MG63 (cell line): ENCODE measurements at regions not wholly inside any gene's neighbourhood (a gene's known extent, or its start where the extent isn't known, plus 50 kb on each side); places are given as distances from the start of the nearest gene placed in this dataset.

Experiments
- DNase-seq: peaks from one replicate; pipeline ENCODE4 v3.0.0-alpha.2; 2020
- H3K27me3 ChIP-seq: fragments of 250-450 bp; sonication (Bioruptor Pico); 2 replicates; pipeline ENCODE4 v1.5.1; 2020; ENCODE audit warnings: mild to moderate bottlenecking, moderate library complexity
- H3K36me3 ChIP-seq: fragments of 250-450 bp; sonication (Bioruptor Pico); 2 replicates; pipeline ENCODE4 v1.5.1; 2020; ENCODE audit warnings: mild to moderate bottlenecking, moderate library complexity
- H3K4me3 ChIP-seq: fragments of 250-450 bp; sonication (Bioruptor Pico); 2 replicates; pipeline ENCODE4 v1.5.1; 2020; ENCODE audit warnings: mild to moderate bottlenecking, moderate library complexity
- H3K9me3 ChIP-seq: fragments of 250-450 bp; sonication (Bioruptor Pico); 2 replicates; pipeline ENCODE4 v1.5.1; 2020; ENCODE audit warnings: mild to moderate bottlenecking, moderate library complexity

DNA sequence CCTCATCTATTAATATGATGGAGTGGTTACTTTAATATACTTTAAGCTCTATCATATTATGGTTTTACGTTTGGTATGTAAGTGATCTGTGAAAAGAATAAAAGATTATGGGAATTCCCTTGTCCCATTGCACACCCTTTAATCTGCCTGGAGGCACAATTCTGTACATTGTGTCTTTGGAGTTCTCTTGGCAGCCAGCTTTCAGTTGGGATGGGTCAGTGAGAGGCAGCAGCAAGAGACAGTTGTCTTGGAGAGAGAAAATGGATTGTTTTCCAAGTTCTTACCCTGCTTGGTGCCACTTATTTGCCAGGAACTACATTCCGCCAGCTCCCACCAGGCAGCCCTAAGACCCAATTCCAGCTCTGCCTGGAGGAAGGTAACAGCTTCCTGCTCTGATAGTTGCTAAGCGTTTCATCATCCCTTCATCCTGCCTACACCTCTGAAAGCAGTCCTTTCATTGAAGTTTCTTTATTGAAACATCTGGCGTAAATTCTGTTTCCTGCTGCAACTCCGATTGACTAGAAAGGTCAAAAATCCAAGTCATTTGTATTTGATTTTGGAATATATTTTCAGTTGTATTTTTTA, 365.2 kb downstream of the AKAIN1 start:
- Histone ChIP-seq H3K9me3 (no peaks in the 10 kb centered on the region), H3K27me3 (no peaks in the 10 kb centered on the region), H3K36me3 (no peaks in the 10 kb centered on the region), H3K4me3 (no peak overlapping the region)
- DNase-seq, result no peak

DNA sequence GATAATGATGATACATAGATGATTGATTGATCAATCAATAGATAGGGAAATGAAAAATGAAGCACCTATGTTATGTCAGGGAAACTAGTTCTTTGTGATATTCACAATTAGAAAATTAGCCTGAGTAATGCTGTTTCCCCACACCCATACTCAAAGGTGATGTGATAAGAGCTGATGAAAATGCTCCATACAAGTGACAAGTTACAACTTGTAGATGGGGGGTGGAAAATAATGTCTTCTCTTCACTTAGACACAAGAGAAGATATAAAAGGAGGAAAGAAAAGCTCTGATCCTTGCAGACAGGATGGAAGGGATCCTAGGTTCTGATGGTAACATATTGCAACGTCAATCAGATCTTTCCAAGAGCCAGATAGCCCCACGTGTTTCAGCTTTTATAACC, 365.9 kb downstream of the AKAIN1 start:
- Histone ChIP-seq H3K27me3 (no peaks in the 10 kb centered on the region), H3K9me3 (no peaks in the 10 kb centered on the region), H3K36me3 (no peaks in the 10 kb centered on the region), H3K4me3 (no peak overlapping the region)
- no peak for DNase-seq

DNA sequence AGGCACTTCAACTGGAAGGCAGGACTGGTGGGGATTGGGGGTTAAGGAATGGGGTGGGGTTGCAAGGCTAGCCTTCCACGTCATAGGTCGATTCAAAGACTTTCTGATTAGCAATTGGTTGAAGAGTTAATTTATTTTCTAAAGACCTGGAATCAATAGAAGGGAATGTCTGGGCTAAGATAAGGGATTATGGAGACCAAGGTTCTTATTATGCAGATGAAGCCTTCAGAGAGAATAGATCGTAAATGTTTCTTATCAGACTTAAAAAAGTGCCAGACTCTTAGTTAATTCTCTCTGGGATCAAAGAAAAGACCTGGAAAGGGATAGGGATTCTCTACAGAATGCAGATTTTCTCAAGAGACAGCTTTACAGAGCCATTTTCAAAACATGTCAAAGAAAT, 368.0 kb upstream of the DLGAP1 start:
- no peaks in the 10 kb centered on the region for H3K27me3 ChIP-seq
- no peaks in the 10 kb centered on the region for H3K9me3 ChIP-seq

DNA sequence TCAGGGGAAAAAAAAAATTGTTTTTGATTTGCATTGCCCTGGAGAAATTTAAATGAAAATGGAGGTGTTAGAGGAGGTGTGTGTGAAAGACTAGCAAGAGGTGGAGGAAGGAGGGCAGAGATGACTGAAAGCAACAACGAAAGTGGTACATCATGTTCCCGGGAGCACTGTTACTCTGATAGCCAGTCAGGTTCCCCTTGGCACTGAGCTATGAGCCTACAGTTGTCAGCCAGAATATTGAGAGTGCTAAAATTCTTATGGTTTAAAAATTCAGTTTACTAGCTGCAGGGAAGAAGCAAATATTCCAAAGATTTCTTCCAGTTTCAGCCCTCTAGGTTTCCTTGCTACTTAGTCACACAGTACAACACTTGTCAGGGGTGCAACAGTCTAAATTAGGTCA, 366.7 kb upstream of the DLGAP1 start:
- no peaks in the 10 kb centered on the region for H3K9me3 ChIP-seq
- no peaks in the 10 kb centered on the region for H3K36me3 ChIP-seq
- no peak for DNase-seq
- H3K4me3 ChIP-seq, result no peak overlapping the region
- no peaks in the 10 kb centered on the region for H3K27me3 ChIP-seq

More for the DNA sequence above, 368.0 kb upstream of the DLGAP1 start:
- H3K36me3 ChIP-seq, result no peaks in the 10 kb centered on the region
- no peak for DNase-seq
- no peak overlapping the region for H3K4me3 ChIP-seq

DNA sequence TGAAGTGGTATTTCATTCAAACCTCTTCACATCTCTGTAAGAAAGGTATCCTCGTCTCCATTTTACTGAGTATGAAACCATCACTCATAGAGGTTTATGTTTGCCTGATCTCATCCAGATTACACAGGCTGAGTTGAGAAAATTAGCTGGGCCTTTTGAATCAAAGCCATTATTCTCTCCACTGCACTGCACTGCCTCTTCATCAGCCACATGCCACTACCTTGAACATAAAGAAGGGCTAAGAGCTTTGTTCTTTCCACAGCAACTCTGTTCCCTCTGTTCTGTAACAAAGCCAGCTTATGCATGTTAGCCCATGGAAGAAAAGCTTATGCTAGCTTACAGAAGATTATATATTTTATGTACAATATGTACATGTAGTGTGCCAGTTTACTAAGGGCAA, 362.6 kb upstream of the DLGAP1 start:
- H3K36me3 ChIP-seq, result no peaks in the 10 kb centered on the region
- no peaks in the 10 kb centered on the region for H3K27me3 ChIP-seq
- H3K9me3 ChIP-seq, result no peaks in the 10 kb centered on the region
- H3K4me3 ChIP-seq, result no peak overlapping the region
- no peak for DNase-seq

DNA sequence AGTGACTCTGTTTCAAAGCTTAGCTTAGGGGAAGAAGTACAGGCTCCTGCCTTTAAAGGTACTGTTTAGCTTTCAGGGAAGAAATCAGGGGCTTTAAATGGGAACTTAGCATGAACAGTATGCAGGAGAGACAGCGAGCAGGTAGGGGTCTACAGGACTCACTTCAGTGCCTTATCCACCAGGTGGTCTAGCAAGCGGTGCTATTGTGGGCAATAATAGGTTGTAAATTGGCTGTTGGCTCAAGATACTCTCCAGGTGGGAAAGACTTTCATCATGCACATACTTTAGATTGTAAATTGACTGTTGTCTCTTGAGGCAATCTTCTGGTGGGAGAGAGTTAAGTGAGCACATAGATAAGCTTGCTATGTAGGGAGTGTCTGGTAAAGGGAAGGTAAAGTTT, 358.6 kb upstream of the DLGAP1 start:
- Histone ChIP-seq H3K27me3 (no peaks in the 10 kb centered on the region), H3K4me3 (no peak overlapping the region)

DNA sequence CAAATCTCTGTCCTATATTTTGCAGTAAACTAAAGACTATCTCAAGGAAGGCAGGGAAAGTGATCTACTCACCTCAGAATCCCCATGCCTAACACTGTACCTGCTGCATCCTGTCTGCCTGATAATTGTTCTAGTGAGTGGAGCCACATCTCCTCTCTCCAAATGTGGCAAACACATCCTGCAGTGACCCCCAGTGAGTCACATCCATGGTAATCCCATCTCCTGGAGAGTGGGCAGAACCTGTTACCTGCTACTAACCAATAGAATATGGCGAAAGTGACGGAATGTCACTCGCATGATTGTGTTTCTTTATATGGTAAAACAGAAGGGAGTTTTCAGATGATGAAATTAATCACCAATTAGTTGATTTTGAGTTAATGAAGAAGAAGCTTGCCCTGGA, 353.8 kb upstream of the DLGAP1 start:
- Histone ChIP-seq H3K27me3 (no peaks in the 10 kb centered on the region), H3K9me3 (no peaks in the 10 kb centered on the region), H3K36me3 (no peaks in the 10 kb centered on the region), H3K4me3 (no peak overlapping the region)
- no peak for DNase-seq

More for the DNA sequence above, 358.6 kb upstream of the DLGAP1 start:
- Histone ChIP-seq H3K9me3 (no peaks in the 10 kb centered on the region), H3K36me3 (no peaks in the 10 kb centered on the region)
- no peak for DNase-seq

DNA sequence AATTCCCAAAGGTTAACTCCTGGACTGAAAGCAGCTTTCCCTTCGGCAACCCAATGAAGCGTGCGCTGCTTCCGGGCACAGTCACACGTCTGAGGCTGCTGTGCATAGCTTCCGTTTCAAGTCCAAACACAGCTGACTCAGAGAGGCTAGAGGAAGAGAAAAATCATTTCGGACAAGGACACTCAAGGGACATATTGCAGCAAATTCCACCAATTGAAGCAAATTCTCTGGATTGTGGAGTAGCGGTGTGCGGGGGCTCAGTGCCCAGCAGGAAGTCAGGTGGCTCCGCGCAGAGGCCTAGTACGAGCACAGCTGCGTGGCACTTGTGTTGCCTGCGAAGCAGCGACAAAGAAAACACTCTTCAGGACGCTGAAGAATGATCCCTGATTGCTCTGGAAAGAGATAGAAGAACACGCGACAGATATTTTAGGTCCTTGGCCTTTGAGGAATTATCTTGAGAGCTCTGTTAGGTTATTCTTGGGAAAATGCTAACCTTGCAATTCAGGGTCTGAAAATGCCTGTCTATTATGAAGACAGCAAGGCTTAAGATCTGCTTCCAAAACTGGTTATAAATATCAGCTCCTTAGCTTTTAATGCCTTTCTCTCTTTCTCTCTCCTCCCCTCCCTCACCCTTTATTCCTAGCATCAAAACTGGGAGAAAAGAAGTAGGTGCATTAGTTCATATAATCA, 352.6 kb upstream of the DLGAP1 start:
- Histone ChIP-seq H3K36me3 (no peaks in the 10 kb centered on the region), H3K9me3 (no peaks in the 10 kb centered on the region), H3K4me3 (no peak overlapping the region), H3K27me3 (no peaks in the 10 kb centered on the region)
- no peak for DNase-seq

DNA sequence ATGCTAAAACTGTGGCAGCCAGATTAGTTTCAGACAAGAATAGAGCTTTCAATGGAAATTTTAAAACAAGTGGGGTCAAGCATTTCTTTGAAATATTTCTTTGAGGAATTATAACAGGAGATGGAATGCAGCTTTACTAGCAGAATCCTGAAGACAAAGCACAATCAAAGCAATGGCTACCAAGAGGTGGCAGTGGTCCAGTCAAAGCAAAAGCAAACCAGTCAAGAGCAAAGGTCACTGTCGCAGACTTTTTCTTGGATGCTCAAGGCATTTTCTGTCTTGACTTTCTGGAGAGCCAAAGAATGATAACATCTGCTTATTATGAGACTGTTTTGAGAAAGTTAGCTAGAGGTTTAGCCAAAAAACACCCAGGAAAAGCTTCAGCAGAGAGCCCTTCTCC, 351.2 kb upstream of the DLGAP1 start:
- Histone ChIP-seq H3K27me3 (no peaks in the 10 kb centered on the region), H3K36me3 (no peaks in the 10 kb centered on the region), H3K9me3 (no peaks in the 10 kb centered on the region), H3K4me3 (no peak overlapping the region)
- DNase-seq, result no peak

DNA sequence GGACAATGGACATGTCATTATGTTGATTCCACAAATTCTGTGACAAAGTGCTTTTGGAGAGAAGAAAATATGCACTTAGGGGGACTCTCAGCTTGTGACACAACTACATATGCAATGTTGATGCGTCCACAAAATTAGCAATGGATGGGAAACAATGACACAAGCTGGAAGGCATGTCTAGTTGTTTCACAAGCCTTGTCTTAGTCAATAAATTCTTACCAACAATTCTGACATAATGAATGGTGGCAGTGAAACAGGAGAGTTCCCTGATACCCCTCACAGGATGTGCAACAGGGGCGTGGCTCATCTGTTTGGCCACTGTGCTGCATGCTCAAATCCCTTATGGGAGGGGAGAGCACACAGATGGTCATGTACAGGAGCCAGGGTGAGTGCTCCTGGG, 347.2 kb upstream of the DLGAP1 start:
- no peak overlapping the region for H3K4me3 ChIP-seq
- H3K36me3 ChIP-seq, result no peaks in the 10 kb centered on the region
- DNase-seq, result no peak
- H3K9me3 ChIP-seq, result no peaks in the 10 kb centered on the region
- H3K27me3 ChIP-seq, result no peaks in the 10 kb centered on the region

DNA sequence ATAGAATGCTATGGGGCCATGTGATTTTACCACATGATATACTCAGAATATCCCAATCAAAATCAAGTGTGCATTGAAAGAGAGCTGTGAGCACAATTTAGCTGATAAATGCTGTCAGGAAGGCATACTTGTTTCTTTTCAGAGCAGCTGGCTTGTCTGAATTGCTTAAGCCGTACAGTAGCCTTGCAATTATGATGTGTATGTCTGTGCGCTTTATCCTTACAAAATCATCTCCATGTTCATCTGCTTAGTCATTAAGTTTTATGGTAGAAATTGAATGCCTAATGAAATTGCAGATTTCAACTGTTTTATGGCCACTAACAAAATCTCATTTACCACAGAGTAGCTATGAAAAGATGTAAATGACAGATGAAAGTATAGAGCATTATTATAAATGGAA, 346.0 kb upstream of the DLGAP1 start:
- no peak for DNase-seq
- no peaks in the 10 kb centered on the region for H3K9me3 ChIP-seq

DNA sequence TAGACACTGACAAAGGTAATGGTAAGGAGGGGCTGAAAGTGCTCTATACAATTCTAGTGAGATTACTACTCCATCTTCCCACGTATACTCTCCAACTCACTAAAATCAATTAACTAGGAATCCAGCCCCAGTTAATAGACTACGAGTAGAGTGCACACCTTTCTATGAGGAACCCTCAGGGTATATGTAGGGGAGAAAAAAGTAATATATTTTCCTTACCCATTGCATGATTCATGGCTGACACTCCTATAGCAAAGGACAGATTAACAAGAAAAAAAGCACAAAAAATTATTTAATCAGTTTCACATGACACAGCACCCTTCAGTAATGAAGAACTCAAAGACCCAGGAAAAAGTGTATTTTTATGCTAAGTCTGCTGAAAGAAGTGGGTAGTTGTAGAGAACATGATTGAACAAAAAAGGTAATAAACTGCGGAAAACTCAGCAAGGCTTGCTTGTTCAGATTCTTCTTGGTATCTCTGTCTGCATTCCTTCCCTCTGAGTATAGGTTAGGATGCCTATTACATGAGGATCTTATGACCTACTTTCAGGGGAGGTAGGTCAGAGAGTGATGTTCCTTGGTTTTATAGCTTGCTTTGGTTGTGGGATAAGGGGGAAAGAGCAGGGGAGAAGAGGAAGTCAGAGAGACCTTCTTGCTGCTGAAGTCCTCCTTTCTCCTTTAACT, 342.0 kb upstream of the DLGAP1 start:
- Histone ChIP-seq H3K36me3 (no peaks in the 10 kb centered on the region), H3K4me3 (no peak overlapping the region), H3K27me3 (no peaks in the 10 kb centered on the region), H3K9me3 (no peaks in the 10 kb centered on the region)
- no peak for DNase-seq

More for the DNA sequence above, 346.0 kb upstream of the DLGAP1 start:
- Histone ChIP-seq H3K36me3 (no peaks in the 10 kb centered on the region), H3K4me3 (no peak overlapping the region), H3K27me3 (no peaks in the 10 kb centered on the region)

DNA sequence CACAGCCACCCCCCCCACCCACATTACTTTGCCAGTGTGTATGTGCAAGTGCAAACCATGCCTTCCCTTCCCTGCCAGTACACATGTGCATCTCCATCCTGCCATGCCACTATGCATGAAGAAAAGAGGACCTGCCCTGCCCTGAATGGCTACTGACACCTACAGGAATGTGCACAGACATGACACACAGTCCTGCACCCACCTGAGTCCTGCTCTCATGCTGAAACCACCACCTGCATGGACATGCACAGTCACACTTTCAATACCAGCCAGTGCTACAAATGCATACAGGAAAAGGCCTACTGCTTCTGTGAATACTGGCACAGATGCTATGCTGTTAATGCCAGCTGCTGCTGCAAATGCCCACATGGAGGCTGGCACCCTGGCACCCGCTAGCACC, 334.4 kb upstream of the DLGAP1 start:
- Histone ChIP-seq H3K36me3 (no peaks in the 10 kb centered on the region), H3K4me3 (no peak overlapping the region), H3K27me3 (no peaks in the 10 kb centered on the region), H3K9me3 (no peaks in the 10 kb centered on the region)
- no peak for DNase-seq

DNA sequence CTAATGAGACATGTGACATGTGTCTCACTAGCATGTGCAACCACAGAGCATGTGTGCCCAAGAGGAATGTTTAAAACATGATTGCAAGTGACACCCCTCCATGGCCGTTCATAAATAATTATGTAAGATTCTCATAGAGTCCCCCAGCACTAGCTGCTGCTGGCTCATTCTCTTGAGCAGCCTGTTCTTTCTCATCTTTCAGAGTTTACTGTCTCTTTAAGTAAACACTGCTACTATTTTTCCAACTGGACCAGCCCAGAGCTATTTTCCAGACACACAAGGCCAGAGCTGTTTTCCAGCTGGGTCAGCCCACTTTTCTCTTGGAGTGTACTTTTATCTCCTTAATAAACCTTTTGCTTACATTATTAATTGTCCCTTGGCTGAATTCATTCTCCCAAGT, 326.8 kb upstream of the DLGAP1 start:
- Histone ChIP-seq H3K27me3 (no peaks in the 10 kb centered on the region), H3K4me3 (no peak overlapping the region), H3K36me3 (no peaks in the 10 kb centered on the region), H3K9me3 (no peaks in the 10 kb centered on the region)
- DNase-seq, result no peak

DNA sequence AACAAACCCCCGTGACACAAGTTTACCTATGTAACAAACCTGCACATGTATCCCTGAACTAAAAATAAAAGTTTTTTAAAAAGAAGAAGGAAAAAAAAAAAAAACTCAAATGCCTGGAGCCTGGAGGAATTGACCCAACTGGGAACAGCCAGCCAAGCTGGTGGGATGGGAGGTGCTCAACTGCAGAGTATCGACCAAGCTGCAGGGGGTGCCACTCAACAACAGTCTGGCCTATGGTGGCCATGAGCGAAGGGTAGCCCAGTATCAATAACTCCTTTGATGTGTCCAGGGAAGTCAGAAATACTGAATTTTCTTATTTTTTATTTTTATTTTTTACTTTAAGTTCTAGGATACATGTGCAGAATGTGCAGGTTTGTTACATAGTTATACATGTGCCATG, 310.3 kb upstream of the DLGAP1 start:
- Histone ChIP-seq H3K36me3 (no peaks in the 10 kb centered on the region), H3K27me3 (no peaks in the 10 kb centered on the region), H3K9me3 (no peaks in the 10 kb centered on the region), H3K4me3 (no peak overlapping the region)
- no peak for DNase-seq

DNA sequence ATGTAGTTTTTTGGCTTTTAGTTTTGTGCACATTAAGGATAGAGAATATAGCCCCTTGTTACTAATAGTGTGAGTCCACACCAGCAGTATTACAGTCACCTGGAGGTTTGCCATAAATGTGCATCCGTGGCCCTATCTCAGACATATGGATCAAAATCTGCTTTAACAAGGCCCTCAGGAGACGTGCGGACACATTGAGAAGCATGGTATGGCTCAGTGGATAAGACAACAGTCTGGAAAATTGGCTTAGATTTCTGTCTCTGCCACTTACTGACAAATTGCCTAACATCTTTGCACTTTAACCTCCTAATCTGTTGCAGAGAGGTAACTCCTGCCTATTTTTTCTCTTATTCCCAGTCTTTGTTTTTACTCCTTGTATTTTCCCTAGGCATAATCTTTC, 307.2 kb upstream of the DLGAP1 start:
- no peak for DNase-seq
- Histone ChIP-seq H3K4me3 (no peak overlapping the region), H3K36me3 (no peaks in the 10 kb centered on the region), H3K9me3 (no peaks in the 10 kb centered on the region), H3K27me3 (no peaks in the 10 kb centered on the region)

DNA sequence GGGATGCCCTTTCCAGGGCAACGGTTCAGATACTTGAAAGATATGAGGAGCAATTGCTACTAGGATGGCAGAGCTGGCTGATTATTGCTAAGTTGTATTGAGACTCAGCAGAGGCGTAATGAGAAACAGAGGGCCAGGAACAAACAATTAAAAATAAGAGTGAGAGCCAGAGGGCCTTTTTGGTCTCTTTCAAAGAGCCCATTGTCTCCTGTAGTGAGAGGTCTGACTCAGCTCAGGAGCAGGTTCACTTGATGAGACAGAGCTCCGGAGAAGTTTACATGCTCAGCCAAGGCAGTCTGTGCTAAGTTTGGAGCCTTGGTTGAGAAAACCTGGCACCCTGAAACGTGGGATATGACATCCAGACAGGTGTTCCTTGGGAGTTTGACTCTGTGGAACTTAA, 303.9 kb upstream of the DLGAP1 start:
- Histone ChIP-seq H3K27me3 (no peaks in the 10 kb centered on the region), H3K9me3 (no peaks in the 10 kb centered on the region), H3K36me3 (no peaks in the 10 kb centered on the region), H3K4me3 (no peak overlapping the region)
- no peak for DNase-seq

DNA sequence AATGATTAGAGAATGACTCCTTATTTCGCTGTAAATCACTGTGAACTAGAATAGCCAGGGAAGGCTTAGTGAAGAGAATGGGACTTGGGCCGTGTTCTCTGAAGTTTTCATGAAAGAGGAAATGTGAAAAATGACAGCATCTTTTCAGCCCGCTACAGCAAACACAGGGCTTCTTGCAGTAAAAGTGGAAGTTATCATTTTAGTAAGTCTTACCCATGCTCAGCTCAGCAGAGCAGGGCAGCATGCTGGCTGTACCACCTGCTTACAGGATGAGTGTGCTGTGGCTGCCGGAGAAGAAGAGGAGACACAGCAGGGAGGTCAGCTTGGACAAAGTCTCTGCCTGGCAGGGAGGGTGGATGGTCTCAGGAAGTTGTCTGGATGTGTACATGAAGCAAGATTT, 300.7 kb upstream of the DLGAP1 start:
- no peak for DNase-seq
- Histone ChIP-seq H3K4me3 (no peak overlapping the region), H3K9me3 (no peaks in the 10 kb centered on the region), H3K27me3 (no peaks in the 10 kb centered on the region), H3K36me3 (no peaks in the 10 kb centered on the region)
